NCI-H510A treated with DMSO at 0.1 percent for 48 hours (cell line): ENCODE measurements at regions not wholly inside any gene's neighbourhood (a gene's known extent, or its start where the extent isn't known, plus 50 kb on each side); places are given as distances from the start of the nearest gene placed in this dataset.

Experiments used
- DNase-seq: peaks from one replicate; lab custom pipeline; 2025; lab: John Stamatoyannopoulos, UW

GRCh38 chr9:103625161-103625804 is 468.8 kb upstream of the SMC2 start:
- DNase-seq = no peak

- DNase-seq = no peak
These were observed 466.4 kb upstream of the SMC2 start for GRCh38 chr9:103627731-103628130.

- DNase-seq = no peak
These were observed 445.0 kb upstream of the SMC2 start for GRCh38 chr9:103649086-103649485.

- DNase-seq = no peak
These were observed 436.0 kb upstream of the SMC2 start for GRCh38 chr9:103658156-103658555.

GRCh38 chr9:103660830-103661229 is 433.3 kb upstream of the SMC2 start:
- DNase-seq = no peak

GRCh38 chr9:103661663-103662062 is 432.4 kb upstream of the SMC2 start:
- no peak for DNase-seq

- DNase-seq = no peak
These were observed 424.8 kb upstream of the SMC2 start for GRCh38 chr9:103669296-103669695.

GRCh38 chr9:103674271-103674670 is 419.8 kb upstream of the SMC2 start:
- DNase-seq = no peak

- no peak for DNase-seq
These were observed 413.5 kb upstream of the SMC2 start for GRCh38 chr9:103680581-103680980.

GRCh38 chr9:103681435-103681834 is 412.7 kb upstream of the SMC2 start:
- no peak for DNase-seq

GRCh38 chr9:103700195-103700962 is 393.7 kb upstream of the SMC2 start:
- no peak for DNase-seq

- DNase-seq = peak; percentile 96
These were observed 391.5 kb upstream of the SMC2 start for GRCh38 chr9:103702572-103702971.

- DNase-seq = no peak
These were observed 386.9 kb upstream of the SMC2 start for GRCh38 chr9:103707181-103707580.

- DNase-seq = no peak
These were observed 384.7 kb upstream of the SMC2 start for GRCh38 chr9:103709366-103709765.

GRCh38 chr9:103713631-103714030 is 380.5 kb upstream of the SMC2 start:
- DNase-seq = no peak

- DNase-seq = no peak
These were observed 379.1 kb upstream of the SMC2 start for GRCh38 chr9:103714992-103715391.

- no peak for DNase-seq
These were observed 373.1 kb upstream of the SMC2 start for GRCh38 chr9:103721056-103721455.

- DNase-seq = no peak
These were observed 363.2 kb upstream of the SMC2 start for GRCh38 chr9:103730866-103731265.

- no peak for DNase-seq
These were observed 362.6 kb upstream of the SMC2 start for GRCh38 chr9:103731541-103731940.

GRCh38 chr9:103734471-103734870 is 359.6 kb upstream of the SMC2 start:
- DNase-seq = peak; percentile 33

- DNase-seq = no peak
These were observed 338.7 kb upstream of the SMC2 start for GRCh38 chr9:103755441-103755840.

GRCh38 chr9:103755986-103756385 is 338.1 kb upstream of the SMC2 start:
- DNase-seq = no peak

GRCh38 chr9:103757062-103757461 is 337.0 kb upstream of the SMC2 start:
- DNase-seq = no peak

GRCh38 chr9:103761466-103761865 is 332.6 kb upstream of the SMC2 start:
- DNase-seq = no peak
